ENCODE measurements at regions not wholly inside any gene's neighbourhood (a gene's known extent, or its start where the extent isn't known, plus 50 kb on each side); places are given as distances from the start of the nearest gene placed in this dataset.

GRCh38 chr20:6515261-6515660 lies 252.2 kb upstream of the BMP2 start:
- TF ChIP-seq CTCF (IDR thresholded peaks at IDR 0.05) (no peak), POLR2A (IDR thresholded peaks at IDR 0.05) (no peak), POLR2AphosphoS5 (IDR thresholded peaks at IDR 0.05) (no peak)

Data from breast epithelium (tissue), 3 donors.